Gastrocnemius medialis (tissue), 4 donors: ENCODE measurements at regions not wholly inside any gene's neighbourhood (a gene's known extent, or its start where the extent isn't known, plus 50 kb on each side); places are given as distances from the start of the nearest gene placed in this dataset.

Experiments
- CTCF ChIP-seq, 5 experiments: fragments of 450-650 bp in 3 of 5; fragments of 200-600 bp in 2 of 5; sonication (generic) in 2 of 5; IDR thresholded peaks in 4 of 5; conservative IDR thresholded peaks in 1 of 5; 1 replicate in 4 of 5; 2 replicates in 1 of 5; pipeline ENCODE4 v1.5.1; 2016 to 2019; ENCODE audit warnings: antibody characterized with exemption in 5 of 5, mild to moderate bottlenecking in 3 of 5, moderate library complexity in 3 of 5
- POLR2A ChIP-seq, 2 donors: fragments of 450-650 bp; IDR thresholded peaks; one replicate each; pipeline ENCODE4 v1.6.1; 2017; ENCODE audit warnings: antibody characterized with exemption in 2 of 2, mild to moderate bottlenecking in 2 of 2, moderate library complexity in 2 of 2

- TF ChIP-seq CTCF (IDR thresholded peaks at IDR 0.05 in 4 of 5, conservative IDR thresholded peaks at IDR 0.05 in 1 of 5) = no peak
- no peak for TF ChIP-seq POLR2A (IDR thresholded peaks at IDR 0.05)
Observed at GRCh38 chr6:156450421-156450820, 326.8 kb upstream of the ARID1B start.
